Panc1 (cell line): ENCODE measurements at regions not wholly inside any gene's neighbourhood (a gene's known extent, or its start where the extent isn't known, plus 50 kb on each side); places are given as distances from the start of the nearest gene placed in this dataset.

ENCODE experiments used
- ATAC-seq: fragments of 200-7000 bp; cut with Tn5 transposase; 2 replicates; pipeline ENCODE4 v1.9.1; 2020; ENCODE audit warnings: mild to moderate bottlenecking, moderate library complexity
- BruUV-seq: library from RNA; stranded (reverse); fragments of 400-500 nt; replicated peaks from 2 replicates; lab custom pipeline; 2021; lab: Mats Ljungman, UMichigan
- CTCF ChIA-PET: fragments of 300-600 bp; sonication (Branson Sonifier 250); formaldehyde crosslinking; loops from one replicate; lab custom pipeline; 2022; ENCODE audit warnings: antibody characterized with exemption; lab: Charles Lee
- POLR2A ChIA-PET: fragments of 300-600 bp; sonication (Branson Sonifier 250); formaldehyde crosslinking; loops from one replicate; lab custom pipeline; 2022; ENCODE audit warnings: antibody characterized with exemption; lab: Charles Lee
- DNase-seq: peaks from one replicate; pipeline ENCODE4 v3.0.0-alpha.2; 2010; ENCODE audit warnings: low read depth, low spot score
- H3K27ac ChIP-seq: 2 replicates; pipeline ENCODE4 v1.5.1; 2011; ENCODE audit warnings: mild to moderate bottlenecking, low read length, inconsistent platforms
- H3K27me3 ChIP-seq: fragments of 200-500 bp; sonication (Bioruptor generic); 2 replicates; pipeline ENCODE4 v1.6.0; 2014; ENCODE audit warnings: low read length, inconsistent platforms; ENCODE audit not compliant: control insufficient read depth, insufficient read depth
- H3K36me3 ChIP-seq: fragments of 200-500 bp; sonication (Bioruptor generic); 2 replicates; pipeline ENCODE4 v1.5.1; 2014; ENCODE audit warnings: inconsistent platforms, mild to moderate bottlenecking, low read length, moderate library complexity; ENCODE audit not compliant: control insufficient read depth, insufficient read depth
- H3K4me1 ChIP-seq: 2 replicates; pipeline ENCODE4 v1.5.1; 2011; ENCODE audit warnings: inconsistent platforms, mild to moderate bottlenecking, low read length, moderate library complexity; ENCODE audit not compliant: control insufficient read depth, insufficient read depth
- H3K4me3 ChIP-seq, 2 experiments: 2 replicates each; pipeline ENCODE4 v1.5.1; 2011 to 2012; ENCODE audit warnings: low read depth in 2 of 2, low read length in 2 of 2, mild to moderate bottlenecking in 2 of 2, inconsistent platforms in 1 of 2, moderate library complexity in 1 of 2
- H3K9me3 ChIP-seq: fragments of 200-500 bp; sonication (Bioruptor generic); 2 replicates; pipeline ENCODE4 v1.5.1; 2014; ENCODE audit warnings: low read depth, mild to moderate bottlenecking, inconsistent platforms, low read length, moderate library complexity; ENCODE audit not compliant: control insufficient read depth, insufficient read depth
- POLR2AphosphoS5 ChIP-seq: IDR thresholded peaks from 2 replicates; pipeline ENCODE4 v1.6.1; 2012; ENCODE audit warnings: mild to moderate bottlenecking, low read depth, low read length, moderate library complexity
- REST ChIP-seq, 2 experiments: IDR thresholded peaks; 2 replicates each; pipeline ENCODE4 v1.6.1; 2011 to 2012; ENCODE audit warnings: low read depth in 2 of 2, control low read depth in 1 of 2, low read length in 1 of 2, mild to moderate bottlenecking in 1 of 2, moderate library complexity in 1 of 2; ENCODE audit not compliant: insufficient read depth in 1 of 2
- SIN3A ChIP-seq: IDR thresholded peaks from 2 replicates; pipeline ENCODE4 v1.6.1; 2012; ENCODE audit warnings: low read depth, mild to moderate bottlenecking, low read length, moderate library complexity, borderline replicate concordance; ENCODE audit not compliant: insufficient read depth
- TCF7L2 ChIP-seq: IDR thresholded peaks from 2 replicates; pipeline ENCODE4 v1.6.1; 2011; ENCODE audit warnings: mild to moderate bottlenecking, low read depth, low read length, inconsistent platforms
- in situ Hi-C: cut with HindIII; loops from 2 replicates; pipeline ENCODE4 v1.10.0; 2016; ENCODE audit warnings: low sequenced_read_pairs, low pct_unique_long_range_greater_than_20kb
- intact Hi-C: fragments of 100-400 bp; cut with micrococcal nuclease; formaldehyde crosslinking; loops from one replicate; pipeline ENCODE4 v1.10.0; 2022; ENCODE audit not compliant: unreplicated experiment
- TF ChIP-seq, protein P1 (sequence below): fragments of 450-650 bp; IDR thresholded peaks from 2 replicates; pipeline ENCODE4 v1.5.1; 2017; ENCODE audit warnings: mild to moderate bottlenecking

GRCh38 chr14:104249089-104249488 is 110.7 kb downstream of the KIF26A start:
- ChIA-PET POLR2A (no interaction called here), CTCF (no interaction called here)
- BruUV-seq: no TSS peak

GRCh38 chr14:104249706-104250105 is 111.3 kb downstream of the KIF26A start:
- no peak for ATAC-seq

More at GRCh38 chr14:104249089-104249488, 110.7 kb downstream of the KIF26A start:
- H3K9me3 ChIP-seq: no peaks in the 10 kb centered on the region
- TF ChIP-seq REST (IDR thresholded peaks at IDR 0.05; ENCODE audit: insufficient read depth in 1 of 2, low read depth in 2 of 2, low read length in 1 of 2): no peak
- DNase-seq (no peak), ATAC-seq (no peak)
- in situ Hi-C loops: no loop called here
- H3K4me1 ChIP-seq: no peaks in the 10 kb centered on the region
- H3K27ac ChIP-seq: no peak overlapping the region
- no peak overlapping the region for H3K4me3 ChIP-seq
- H3K27me3 ChIP-seq: no peaks in the 10 kb centered on the region
- no peaks in the 10 kb centered on the region for H3K36me3 ChIP-seq
- intact Hi-C loops: no loop called here

More at GRCh38 chr14:104249706-104250105, 111.3 kb downstream of the KIF26A start:
- no peaks in the 10 kb centered on the region for H3K27me3 ChIP-seq
- H3K9me3 ChIP-seq: no peaks in the 10 kb centered on the region
- no TSS peak for BruUV-seq
- no peaks in the 10 kb centered on the region for H3K36me3 ChIP-seq
- no peak for TF ChIP-seq SIN3A
- TF ChIP-seq, protein P1, sequence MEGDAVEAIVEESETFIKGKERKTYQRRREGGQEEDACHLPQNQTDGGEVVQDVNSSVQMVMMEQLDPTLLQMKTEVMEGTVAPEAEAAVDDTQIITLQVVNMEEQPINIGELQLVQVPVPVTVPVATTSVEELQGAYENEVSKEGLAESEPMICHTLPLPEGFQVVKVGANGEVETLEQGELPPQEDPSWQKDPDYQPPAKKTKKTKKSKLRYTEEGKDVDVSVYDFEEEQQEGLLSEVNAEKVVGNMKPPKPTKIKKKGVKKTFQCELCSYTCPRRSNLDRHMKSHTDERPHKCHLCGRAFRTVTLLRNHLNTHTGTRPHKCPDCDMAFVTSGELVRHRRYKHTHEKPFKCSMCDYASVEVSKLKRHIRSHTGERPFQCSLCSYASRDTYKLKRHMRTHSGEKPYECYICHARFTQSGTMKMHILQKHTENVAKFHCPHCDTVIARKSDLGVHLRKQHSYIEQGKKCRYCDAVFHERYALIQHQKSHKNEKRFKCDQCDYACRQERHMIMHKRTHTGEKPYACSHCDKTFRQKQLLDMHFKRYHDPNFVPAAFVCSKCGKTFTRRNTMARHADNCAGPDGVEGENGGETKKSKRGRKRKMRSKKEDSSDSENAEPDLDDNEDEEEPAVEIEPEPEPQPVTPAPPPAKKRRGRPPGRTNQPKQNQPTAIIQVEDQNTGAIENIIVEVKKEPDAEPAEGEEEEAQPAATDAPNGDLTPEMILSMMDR: no peak
- no peak for TF ChIP-seq REST (IDR thresholded peaks at IDR 0.05; ENCODE audit: insufficient read depth in 1 of 2, low read depth in 2 of 2, low read length in 1 of 2)
- TF ChIP-seq TCF7L2: no peak
- no peak for TF ChIP-seq POLR2AphosphoS5
- intact Hi-C loops: no loop called here
- no peak for DNase-seq
- in situ Hi-C loops: no loop called here
- ChIA-PET CTCF (no interaction called here), POLR2A (no interaction called here)
- H3K27ac ChIP-seq: no peak overlapping the region
- no peak overlapping the region for H3K4me3 ChIP-seq
- no peaks in the 10 kb centered on the region for H3K4me1 ChIP-seq
